Astrocyte of the cerebellum (primary cell): ENCODE measurements at regions not wholly inside any gene's neighbourhood (a gene's known extent, or its start where the extent isn't known, plus 50 kb on each side); places are given as distances from the start of the nearest gene placed in this dataset.
"Not testable (repeated sequence)": the region's sequence is repeated elsewhere in the genome, so short reads cannot be mapped to it uniquely, and the experiment has no call there.

Experiments
- DNase-seq: peaks from one replicate; pipeline ENCODE4 v3.0.0-alpha.2; 2011; ENCODE audit warnings: low read depth
- H3K4me3 ChIP-seq: 2 replicates; pipeline ENCODE4 v1.5.1; 2011; ENCODE audit warnings: mild to moderate bottlenecking, low read depth, low read length, moderate library complexity
- in situ Hi-C: cut with HindIII; loops from 2 replicates; pipeline ENCODE4 v1.10.0; 2017; ENCODE audit warnings: low sequenced_read_pairs
- TF ChIP-seq, protein P1 (sequence below): IDR thresholded peaks from 2 replicates; pipeline ENCODE4 v1.5.1; 2012; ENCODE audit warnings: low read length, low read depth, moderate library complexity, mild to moderate bottlenecking; ENCODE audit errors: missing control alignments

DNA sequence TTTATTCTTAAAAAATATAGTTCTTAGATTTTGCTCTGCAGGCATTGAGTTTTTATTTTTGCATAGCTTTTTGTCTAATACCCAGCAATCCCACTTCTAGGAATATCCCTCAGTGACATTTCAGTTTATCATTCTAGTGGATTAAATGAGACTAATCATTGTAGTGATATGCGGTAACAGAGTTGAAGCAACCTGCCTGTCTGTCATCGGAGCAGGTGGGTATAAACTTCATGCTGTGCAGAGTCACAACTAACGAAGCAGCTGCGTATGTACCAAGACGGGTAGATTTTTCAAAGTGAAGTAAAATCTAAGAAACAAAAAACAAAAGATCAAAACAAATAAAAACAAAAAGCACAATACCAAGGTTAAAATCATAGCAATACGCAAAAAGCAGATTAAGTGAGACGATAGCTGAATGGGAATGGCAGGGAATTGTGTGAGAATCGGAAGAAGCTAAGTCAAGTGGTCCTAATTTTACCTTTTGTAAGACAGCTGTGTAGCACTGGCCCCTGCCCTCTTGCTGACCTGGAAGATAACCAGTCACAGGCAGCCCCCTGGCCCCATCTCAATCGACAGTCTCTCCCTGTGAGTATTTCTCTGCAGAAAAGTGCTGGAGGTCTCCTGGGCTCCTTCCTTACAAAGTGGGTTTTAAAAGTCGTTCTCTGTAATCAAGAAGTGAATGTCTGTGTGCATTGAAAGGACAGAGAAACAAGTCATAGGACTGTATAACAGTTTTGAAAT lies 169.2 kb downstream of the OR2B2 start:
- TF ChIP-seq, protein P1, sequence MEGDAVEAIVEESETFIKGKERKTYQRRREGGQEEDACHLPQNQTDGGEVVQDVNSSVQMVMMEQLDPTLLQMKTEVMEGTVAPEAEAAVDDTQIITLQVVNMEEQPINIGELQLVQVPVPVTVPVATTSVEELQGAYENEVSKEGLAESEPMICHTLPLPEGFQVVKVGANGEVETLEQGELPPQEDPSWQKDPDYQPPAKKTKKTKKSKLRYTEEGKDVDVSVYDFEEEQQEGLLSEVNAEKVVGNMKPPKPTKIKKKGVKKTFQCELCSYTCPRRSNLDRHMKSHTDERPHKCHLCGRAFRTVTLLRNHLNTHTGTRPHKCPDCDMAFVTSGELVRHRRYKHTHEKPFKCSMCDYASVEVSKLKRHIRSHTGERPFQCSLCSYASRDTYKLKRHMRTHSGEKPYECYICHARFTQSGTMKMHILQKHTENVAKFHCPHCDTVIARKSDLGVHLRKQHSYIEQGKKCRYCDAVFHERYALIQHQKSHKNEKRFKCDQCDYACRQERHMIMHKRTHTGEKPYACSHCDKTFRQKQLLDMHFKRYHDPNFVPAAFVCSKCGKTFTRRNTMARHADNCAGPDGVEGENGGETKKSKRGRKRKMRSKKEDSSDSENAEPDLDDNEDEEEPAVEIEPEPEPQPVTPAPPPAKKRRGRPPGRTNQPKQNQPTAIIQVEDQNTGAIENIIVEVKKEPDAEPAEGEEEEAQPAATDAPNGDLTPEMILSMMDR = no peak
- DNase-seq = no peak
- no peak overlapping the region for H3K4me3 ChIP-seq
- in situ Hi-C loops = no loop called here

DNA sequence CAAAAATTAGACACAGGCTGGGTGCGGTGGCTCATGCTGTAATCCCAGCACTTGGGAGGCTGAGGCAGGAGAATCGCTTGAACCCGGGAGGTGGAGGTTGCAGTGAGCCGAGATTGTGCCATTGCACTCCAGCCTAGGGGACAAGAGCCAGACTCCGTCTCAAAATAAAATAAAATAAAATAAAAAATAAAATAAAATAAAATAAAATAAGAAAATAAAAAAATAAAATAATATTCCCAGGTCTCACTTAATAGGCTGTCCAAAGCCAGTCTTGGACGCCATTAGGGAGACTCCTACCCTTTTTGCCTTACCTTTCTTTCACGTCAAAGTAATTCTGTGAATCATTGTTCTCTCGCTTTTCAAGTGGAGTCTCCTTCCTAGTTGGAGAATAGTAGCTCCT lies 172.3 kb downstream of the OR2B2 start:
- in situ Hi-C loops, DNase-seq, H3K4me3 ChIP-seq: not testable (repeated sequence)

DNA sequence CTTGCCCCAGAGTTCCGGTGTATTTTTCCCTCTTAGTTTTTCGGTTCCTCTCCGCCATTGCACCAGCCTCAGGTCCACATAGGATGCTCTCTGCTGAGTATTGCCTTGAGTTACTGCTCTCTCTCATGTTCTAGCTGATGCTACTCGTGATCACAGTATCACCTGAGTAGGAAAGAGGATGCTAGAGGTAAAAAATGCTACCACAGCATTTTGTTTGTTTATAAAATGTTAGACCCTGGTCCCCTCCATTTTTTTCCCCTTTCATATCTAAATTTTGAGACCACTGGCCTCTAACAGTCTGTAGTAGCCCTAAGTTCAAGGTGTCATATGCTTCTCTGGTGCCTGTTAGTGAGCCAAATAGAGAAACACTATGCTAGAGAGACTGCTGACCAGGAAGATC lies 175.5 kb downstream of the OR2B2 start:
- no peak overlapping the region for H3K4me3 ChIP-seq
- in situ Hi-C loops = no loop called here
- TF ChIP-seq, protein P1 = no peak
- DNase-seq = no peak

DNA sequence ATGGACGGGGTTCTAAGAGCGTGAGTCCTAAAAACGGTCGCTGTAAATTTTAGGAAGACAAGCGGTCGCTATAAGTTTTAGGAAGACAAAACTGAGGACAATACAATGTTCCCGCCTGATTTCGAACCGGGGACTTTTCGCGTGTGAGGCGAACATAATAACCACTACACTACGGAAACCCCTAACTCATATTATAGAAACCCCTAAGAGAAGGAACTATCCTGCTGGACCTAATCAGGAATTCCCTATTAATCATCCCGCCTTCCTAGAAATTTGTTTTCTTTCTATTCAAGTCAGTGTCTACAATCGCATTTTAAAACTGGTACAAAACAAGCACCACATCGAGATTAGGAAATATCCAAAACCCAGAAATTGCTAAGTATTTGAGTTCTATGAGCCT lies 183.8 kb downstream of the OR2B2 start:
- TF ChIP-seq, protein P1 = no peak

DNA sequence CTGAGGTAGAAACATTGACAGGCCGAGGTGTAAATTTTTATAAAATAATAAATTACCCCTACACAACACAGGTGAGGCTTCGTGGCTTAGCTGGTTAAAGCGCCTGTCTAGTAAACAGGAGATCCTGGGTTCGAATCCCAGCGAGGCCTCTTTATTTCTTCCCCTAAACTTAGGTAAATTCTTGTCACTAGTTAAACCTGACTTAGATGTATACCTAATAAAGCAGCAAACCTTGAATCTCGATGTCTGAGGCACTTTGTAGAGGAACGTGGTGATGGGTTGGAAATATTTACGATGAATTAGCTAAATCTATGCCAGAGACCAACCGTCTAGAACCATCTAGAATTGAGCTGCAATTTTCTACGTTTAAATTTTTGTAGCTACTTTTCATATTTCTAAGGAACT lies 185.6 kb downstream of the OR2B2 start:
- no peak for DNase-seq
- TF ChIP-seq, protein P1 = no peak
- in situ Hi-C loops = no loop called here
- H3K4me3 ChIP-seq = no peak overlapping the region

More for the DNA sequence above, 183.8 kb downstream of the OR2B2 start:
- H3K4me3 ChIP-seq = no peak overlapping the region
- in situ Hi-C loops = no loop called here
- DNase-seq = no peak

DNA sequence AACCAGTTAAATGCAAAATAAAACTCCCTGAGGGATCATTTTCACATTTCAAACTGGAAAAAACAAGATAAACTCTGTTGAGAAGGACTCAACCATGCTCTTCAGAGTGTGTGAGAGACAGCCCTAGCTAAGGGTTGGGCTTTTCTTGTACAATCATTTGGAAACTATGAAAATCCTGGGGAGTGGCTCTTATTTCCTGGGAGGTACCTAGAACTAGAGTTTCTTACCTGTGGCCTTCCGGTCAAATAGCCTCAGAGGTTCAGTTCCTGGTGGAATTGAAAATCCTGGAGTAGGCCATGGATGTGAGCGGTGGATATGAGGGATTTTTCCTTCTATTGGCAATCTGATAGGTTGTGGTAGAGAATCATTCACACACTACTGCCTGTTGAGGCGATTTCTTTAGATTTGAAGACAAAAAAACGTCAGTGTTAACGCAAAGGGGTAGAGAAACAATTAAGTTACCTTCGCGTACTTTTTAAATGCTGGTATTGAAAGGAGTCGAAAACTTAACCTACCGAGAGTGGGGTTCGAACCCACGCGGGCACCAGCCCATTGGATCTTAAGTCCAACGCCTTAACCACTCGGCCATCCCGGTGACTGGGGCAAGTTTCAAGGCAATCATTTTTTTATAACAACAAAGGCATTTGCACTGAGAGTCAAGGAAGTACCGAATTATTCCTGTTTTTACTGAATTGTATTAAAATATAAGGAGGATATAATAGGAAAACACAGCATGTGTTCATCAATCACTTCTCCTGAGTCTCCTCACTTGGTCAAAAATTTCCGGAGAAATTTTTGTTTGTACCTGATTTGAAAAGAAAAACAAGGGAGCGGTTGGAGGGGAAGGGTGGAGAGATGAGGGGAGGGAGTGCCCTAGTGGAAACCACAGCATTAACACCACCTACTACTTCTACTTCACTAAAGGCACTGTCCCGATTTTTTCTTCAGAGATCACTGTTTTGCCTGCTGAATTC lies 191.3 kb downstream of the OR2B2 start:
- DNase-seq = no peak
- TF ChIP-seq, protein P1 = no peak
- in situ Hi-C loops = no loop called here
- peak overlapping the region; percentile 9 for H3K4me3 ChIP-seq

DNA sequence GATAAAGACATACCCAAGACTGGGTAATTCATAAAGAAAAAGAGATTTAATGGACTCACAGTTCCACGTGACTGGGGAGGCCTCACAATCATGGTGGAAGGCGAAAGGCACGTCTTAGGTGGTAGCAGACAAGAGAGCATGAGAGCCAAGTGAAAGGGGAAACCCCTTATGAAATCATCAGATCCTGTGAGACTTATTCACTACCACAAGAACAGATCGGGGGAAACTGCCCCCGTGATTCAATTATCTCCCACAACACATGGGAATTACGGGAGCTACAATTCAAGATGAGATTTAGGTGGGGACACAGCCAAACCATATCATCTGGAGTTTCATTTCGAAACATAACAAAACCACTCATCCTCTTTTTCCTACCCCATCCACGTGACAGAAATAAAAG lies 193.2 kb downstream of the OR2B2 start:
- in situ Hi-C loops, H3K4me3 ChIP-seq, DNase-seq: not testable (repeated sequence)
